ENCODE measurements at regions not wholly inside any gene's neighbourhood (a gene's known extent, or its start where the extent isn't known, plus 50 kb on each side); places are given as distances from the start of the nearest gene placed in this dataset.

DNA sequence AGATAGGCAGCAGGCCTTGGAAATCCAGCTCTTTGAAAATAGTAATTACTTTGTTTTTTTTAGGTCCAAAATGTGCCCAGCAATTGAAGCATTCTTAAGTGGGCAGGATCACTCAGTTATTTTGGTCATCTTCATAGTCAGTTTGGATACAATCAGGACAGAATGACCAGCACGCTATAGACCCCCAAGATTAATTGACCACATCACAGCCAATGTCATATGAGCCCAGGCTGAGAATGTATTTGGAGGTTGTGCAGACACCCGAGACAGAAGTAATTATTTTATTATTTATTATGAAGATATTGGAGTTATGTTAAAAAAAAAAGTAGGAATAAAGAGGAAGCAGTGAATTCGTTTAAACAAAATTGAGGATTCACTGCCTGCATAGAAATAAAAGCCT lies 93.3 kb upstream of the PFKP start:
- DNase-seq: no peak
- H3K4me1 ChIP-seq (ENCODE audit: insufficient read depth, low read length): no peaks in the 10 kb centered on the region
- H3K9me3 Mint-ChIP-seq: no peaks in the 10 kb centered on the region
- H3K27me3 Mint-ChIP-seq: peaks cover 0 to 7% of the 10 kb centered on the region in 2 donors
- H3K27me3 ChIP-seq (ENCODE audit: insufficient read depth, low read length): no peaks in the 10 kb centered on the region
- no peaks in the 10 kb centered on the region for H3K9me3 ChIP-seq (ENCODE audit: control insufficient read depth in 1 of 2, low read length in 2 of 2)
- no peak overlapping the region for H3K4me3 Mint-ChIP-seq
- no peaks in the 10 kb centered on the region for H3K36me3 ChIP-seq (ENCODE audit: insufficient read depth, low read length)
- H3K36me3 Mint-ChIP-seq: no peaks in the 10 kb centered on the region
- ChIA-PET POLR2A (ENCODE audit: partially characterized antibody) (no interaction called here), CTCF (ENCODE audit: partially characterized antibody) (no interaction called here)
- intact Hi-C loops (cut with micrococcal nuclease): no loop called here
- peaks cover 0 to 4% (median 0%) of the 10 kb centered on the region in 4 donors for H3K4me1 Mint-ChIP-seq
- H3K27ac Mint-ChIP-seq: no peak overlapping the region
- no peak overlapping the region for H3K27ac ChIP-seq (ENCODE audit: low read depth, low read length)
- H3K4me3 ChIP-seq (ENCODE audit: low read length in 2 of 2): no peak overlapping the region

DNA sequence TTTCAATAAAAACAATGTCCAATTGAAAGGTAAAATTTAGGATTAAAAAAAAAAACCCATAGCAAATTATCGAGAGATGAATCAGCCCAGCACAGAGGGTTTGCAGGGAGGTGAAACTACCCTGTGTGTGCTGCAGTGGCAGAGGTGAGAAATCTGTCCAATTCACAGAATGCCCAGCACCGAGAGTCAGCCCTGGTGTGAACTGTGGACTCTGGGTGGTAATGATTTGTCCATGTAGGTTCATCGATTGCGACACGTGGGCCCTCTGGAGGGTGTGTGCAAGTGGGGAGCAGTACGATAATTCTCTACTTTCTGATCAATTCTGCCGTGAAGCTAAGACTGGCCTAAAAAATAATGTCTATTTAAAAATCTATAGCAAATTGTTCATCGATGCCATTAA lies 94.5 kb upstream of the PFKP start:
- H3K9me3 Mint-ChIP-seq: no peaks in the 10 kb centered on the region

DNA sequence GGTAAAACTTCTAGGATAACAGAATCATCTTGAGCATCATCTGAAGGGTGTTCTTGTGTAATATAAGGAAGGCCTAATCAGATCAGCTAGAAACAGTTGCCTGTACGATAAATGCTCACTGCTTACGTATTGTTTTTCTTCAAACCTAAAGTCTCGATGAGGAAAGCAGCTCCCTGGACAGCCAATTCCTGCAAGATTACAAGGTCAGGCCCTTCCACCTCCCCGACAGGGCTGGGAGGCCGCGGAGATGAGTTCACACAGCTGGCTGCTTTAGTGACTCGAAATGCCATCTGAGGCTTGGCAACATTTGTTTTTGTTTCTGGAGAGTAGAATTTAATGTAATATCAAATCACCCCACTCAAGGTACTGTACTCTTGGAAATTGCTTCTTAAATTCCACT lies 95.1 kb upstream of the PFKP start:
- Mint-ChIP-seq H3K4me1 (no peaks in the 10 kb centered on the region), H3K27ac (no peak overlapping the region), H3K27me3 (peaks cover 1 to 10% of the 10 kb centered on the region in 2 donors), H3K4me3 (no peak overlapping the region), H3K9me3 (no peaks in the 10 kb centered on the region), H3K36me3 (no peaks in the 10 kb centered on the region)
- intact Hi-C loops (cut with micrococcal nuclease): no loop called here
- Histone ChIP-seq H3K36me3 (ENCODE audit: insufficient read depth, low read length) (no peaks in the 10 kb centered on the region), H3K27me3 (ENCODE audit: insufficient read depth, low read length) (no peaks in the 10 kb centered on the region), H3K27ac (ENCODE audit: low read depth, low read length) (no peak overlapping the region), H3K9me3 (ENCODE audit: control insufficient read depth in 1 of 2, low read length in 2 of 2) (no peaks in the 10 kb centered on the region), H3K4me3 (ENCODE audit: low read length in 2 of 2) (no peak overlapping the region), H3K4me1 (ENCODE audit: insufficient read depth, low read length) (no peaks in the 10 kb centered on the region)
- ChIA-PET POLR2A (ENCODE audit: partially characterized antibody) (no interaction called here), CTCF (ENCODE audit: partially characterized antibody) (no interaction called here)
- no peak for DNase-seq

More for the DNA sequence above, 94.5 kb upstream of the PFKP start:
- ChIA-PET POLR2A (ENCODE audit: partially characterized antibody) (no interaction called here), CTCF (ENCODE audit: partially characterized antibody) (no interaction called here)
- Histone ChIP-seq H3K9me3 (ENCODE audit: control insufficient read depth in 1 of 2, low read length in 2 of 2) (no peaks in the 10 kb centered on the region), H3K4me3 (ENCODE audit: low read length in 2 of 2) (no peak overlapping the region), H3K27ac (ENCODE audit: low read depth, low read length) (no peak overlapping the region), H3K36me3 (ENCODE audit: insufficient read depth, low read length) (no peaks in the 10 kb centered on the region), H3K27me3 (ENCODE audit: insufficient read depth, low read length) (no peaks in the 10 kb centered on the region), H3K4me1 (ENCODE audit: insufficient read depth, low read length) (no peaks in the 10 kb centered on the region)
- Mint-ChIP-seq H3K4me3 (no peak overlapping the region), H3K36me3 (no peaks in the 10 kb centered on the region), H3K27me3 (peaks cover 1 to 10% of the 10 kb centered on the region in 2 donors), H3K4me1 (peaks cover 0 to 1% (median 0%) of the 10 kb centered on the region in 4 donors), H3K27ac (no peak overlapping the region)
- DNase-seq: no peak
- intact Hi-C loops (cut with micrococcal nuclease): no loop called here

DNA sequence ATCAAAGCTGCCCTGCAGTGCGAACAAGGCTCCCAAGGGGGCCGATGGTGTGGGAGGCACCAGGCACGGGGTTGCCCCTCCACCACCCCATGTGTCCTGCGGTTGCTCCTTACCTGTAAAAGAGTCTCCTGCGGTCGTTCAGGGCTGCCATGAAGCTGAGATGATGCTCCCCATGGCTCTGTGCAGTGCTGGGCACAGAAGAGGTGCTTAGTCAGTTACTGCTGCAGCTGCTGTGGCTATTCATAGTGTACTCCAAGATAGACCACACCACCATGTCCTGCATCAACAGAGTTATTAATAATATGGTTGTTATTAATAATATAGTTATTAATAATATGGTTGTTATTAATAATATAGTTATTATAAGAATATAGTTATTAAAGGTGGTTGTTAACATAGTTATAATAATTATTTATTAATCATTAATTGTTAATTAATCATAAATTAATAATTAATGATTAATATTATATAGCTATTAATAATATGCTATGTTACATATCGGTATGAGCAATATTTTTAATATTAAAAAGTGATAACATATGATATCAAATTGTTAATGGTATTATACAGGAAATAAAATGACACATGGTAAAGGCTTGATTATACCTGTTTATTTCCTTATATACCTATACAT lies 97.0 kb upstream of the PFKP start:
- no peak overlapping the region for H3K27ac Mint-ChIP-seq
- no peak overlapping the region for H3K27ac ChIP-seq (ENCODE audit: low read depth, low read length)
- H3K4me3 ChIP-seq (ENCODE audit: low read length in 2 of 2): no peak overlapping the region
- H3K4me3 Mint-ChIP-seq: no peak overlapping the region
- no peak for DNase-seq
- no peaks in the 10 kb centered on the region for H3K4me1 Mint-ChIP-seq
- H3K9me3 ChIP-seq (ENCODE audit: control insufficient read depth in 1 of 2, low read length in 2 of 2): no peaks in the 10 kb centered on the region
- no peaks in the 10 kb centered on the region for H3K4me1 ChIP-seq (ENCODE audit: insufficient read depth, low read length)
- no peaks in the 10 kb centered on the region for H3K36me3 ChIP-seq (ENCODE audit: insufficient read depth, low read length)
- POLR2A ChIA-PET (ENCODE audit: partially characterized antibody): no interaction called here
- H3K27me3 ChIP-seq (ENCODE audit: insufficient read depth, low read length): no peaks in the 10 kb centered on the region
- H3K9me3 Mint-ChIP-seq: peaks cover 0 to 3% (median 0%) of the 10 kb centered on the region in 8 donors
- peaks cover 6 to 14% of the 10 kb centered on the region in 2 donors for H3K27me3 Mint-ChIP-seq
- no peaks in the 10 kb centered on the region for H3K36me3 Mint-ChIP-seq
- CTCF ChIA-PET (ENCODE audit: partially characterized antibody): no interaction called here
- intact Hi-C loops (cut with micrococcal nuclease): no loop called here

DNA sequence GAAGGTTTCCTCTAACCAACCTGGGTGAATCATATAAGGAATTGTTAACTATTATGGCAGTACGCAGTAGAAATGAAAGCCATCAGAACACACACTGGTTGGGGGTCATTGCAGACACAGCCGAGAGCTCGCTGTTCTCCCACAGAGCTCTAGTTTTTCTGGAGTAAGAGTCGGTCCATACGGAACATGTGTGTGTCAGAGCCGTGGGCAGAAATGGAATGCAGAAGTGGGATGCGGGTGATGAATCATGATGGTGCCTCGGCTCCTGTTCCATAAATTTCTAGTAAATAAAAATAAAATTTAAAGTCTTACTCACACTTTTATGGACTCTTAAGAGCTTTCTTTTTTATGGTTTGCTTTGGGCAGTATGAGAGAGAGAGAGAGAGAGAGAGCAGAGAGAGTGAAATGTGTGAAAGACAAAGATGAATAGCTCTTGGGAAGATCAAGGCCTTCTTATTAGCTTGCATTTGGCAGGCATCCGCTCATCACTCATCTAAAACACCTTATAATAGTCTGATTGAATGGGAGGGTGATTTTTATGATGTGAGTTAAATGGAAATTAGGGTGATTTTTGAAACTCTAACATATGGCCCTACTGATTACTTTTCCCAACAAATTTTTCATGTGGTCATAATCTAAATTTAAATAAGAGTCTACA lies 98.8 kb upstream of the PFKP start:
- Histone ChIP-seq H3K4me3 (ENCODE audit: low read length in 2 of 2) (no peak overlapping the region), H3K9me3 (ENCODE audit: control insufficient read depth in 1 of 2, low read length in 2 of 2) (no peaks in the 10 kb centered on the region), H3K36me3 (ENCODE audit: insufficient read depth, low read length) (no peaks in the 10 kb centered on the region), H3K4me1 (ENCODE audit: insufficient read depth, low read length) (no peaks in the 10 kb centered on the region), H3K27ac (ENCODE audit: low read depth, low read length) (no peak overlapping the region), H3K27me3 (ENCODE audit: insufficient read depth, low read length) (no peaks in the 10 kb centered on the region)
- no peaks in the 10 kb centered on the region for H3K36me3 Mint-ChIP-seq
- no peak overlapping the region for H3K4me3 Mint-ChIP-seq
- no peaks in the 10 kb centered on the region for H3K4me1 Mint-ChIP-seq
- intact Hi-C loops (cut with micrococcal nuclease): no loop called here
- H3K27ac Mint-ChIP-seq: no peak overlapping the region
- no peak for DNase-seq
- ChIA-PET POLR2A (ENCODE audit: partially characterized antibody) (no interaction called here), CTCF (ENCODE audit: partially characterized antibody) (no interaction called here)
- H3K9me3 Mint-ChIP-seq: peaks cover 0 to 4% (median 0%) of the 10 kb centered on the region in 8 donors
- H3K27me3 Mint-ChIP-seq: peaks cover 10 to 15% of the 10 kb centered on the region in 2 donors

DNA sequence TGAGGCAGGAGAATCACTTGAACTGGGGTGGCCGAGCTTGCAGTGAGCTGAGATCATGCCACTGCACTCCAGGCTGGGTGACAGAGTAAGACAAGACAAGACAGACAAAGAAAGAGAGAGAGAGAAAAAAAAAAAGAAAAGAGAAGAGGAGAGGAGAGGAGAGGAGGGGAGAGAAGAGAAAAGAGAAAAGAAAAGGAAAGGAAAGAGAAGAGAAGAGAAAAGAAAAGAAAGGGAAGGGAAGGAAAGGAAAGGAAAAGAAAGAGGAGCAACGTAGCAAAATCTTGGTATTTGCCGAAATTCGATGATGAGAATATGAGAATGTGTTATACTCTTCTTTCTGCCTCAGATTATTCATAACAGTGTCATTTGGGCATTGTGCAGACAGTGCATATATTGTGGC lies 101.2 kb upstream of the PFKP start:
- H3K4me3 ChIP-seq (ENCODE audit: low read length in 2 of 2): no peak overlapping the region
- H3K9me3 ChIP-seq (ENCODE audit: control insufficient read depth in 1 of 2, low read length in 2 of 2): no peaks in the 10 kb centered on the region
- H3K4me3 Mint-ChIP-seq: no peak overlapping the region
- intact Hi-C loops (cut with micrococcal nuclease): no loop called here
- H3K36me3 Mint-ChIP-seq: no peaks in the 10 kb centered on the region
- H3K27ac ChIP-seq (ENCODE audit: low read depth, low read length): no peak overlapping the region
- ChIA-PET POLR2A (ENCODE audit: partially characterized antibody) (no interaction called here), CTCF (ENCODE audit: partially characterized antibody) (no interaction called here)
- no peaks in the 10 kb centered on the region for H3K4me1 Mint-ChIP-seq
- H3K4me1 ChIP-seq (ENCODE audit: insufficient read depth, low read length): no peaks in the 10 kb centered on the region
- H3K27me3 Mint-ChIP-seq: peaks cover 11 to 16% of the 10 kb centered on the region in 2 donors
- H3K36me3 ChIP-seq (ENCODE audit: insufficient read depth, low read length): no peaks in the 10 kb centered on the region
- H3K27ac Mint-ChIP-seq: no peak overlapping the region
- DNase-seq: no peak
- H3K9me3 Mint-ChIP-seq: peaks cover 0 to 5% (median 0%) of the 10 kb centered on the region in 8 donors
- H3K27me3 ChIP-seq (ENCODE audit: insufficient read depth, low read length): no peaks in the 10 kb centered on the region

DNA sequence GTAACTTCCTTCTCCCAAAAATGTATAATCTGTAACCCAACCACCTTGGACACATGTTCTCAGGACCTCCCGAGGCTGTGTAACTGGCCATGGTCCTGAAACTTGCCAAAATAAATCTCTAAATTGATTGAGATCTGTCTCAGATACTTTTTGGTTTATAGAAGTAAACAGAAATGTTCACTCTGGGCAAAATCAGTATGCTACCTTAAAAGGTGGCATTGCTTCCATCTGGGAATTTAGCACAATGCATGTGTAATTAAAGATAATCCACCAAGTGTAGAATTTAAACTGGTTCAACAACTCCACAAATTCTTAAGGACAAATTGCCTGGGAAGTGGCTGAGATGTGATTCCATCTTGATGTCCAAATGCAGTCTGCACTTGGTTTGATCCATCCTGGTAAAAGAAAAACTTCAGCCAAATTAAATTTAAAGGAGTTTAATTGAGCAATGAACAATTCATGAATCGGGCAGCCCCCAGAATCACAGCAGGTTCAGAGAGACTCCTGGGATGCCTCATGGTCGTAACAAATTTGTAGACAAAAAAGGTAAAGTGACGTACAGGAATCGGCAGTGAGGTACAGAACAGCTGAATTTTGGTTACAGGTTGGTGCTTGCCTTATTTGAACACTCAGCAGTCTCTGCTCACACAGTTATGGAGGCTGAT lies 102.6 kb upstream of the PFKP start:
- Histone ChIP-seq H3K36me3 (ENCODE audit: insufficient read depth, low read length) (no peaks in the 10 kb centered on the region), H3K4me1 (ENCODE audit: insufficient read depth, low read length) (no peaks in the 10 kb centered on the region), H3K4me3 (ENCODE audit: low read length in 2 of 2) (no peak overlapping the region), H3K27ac (ENCODE audit: low read depth, low read length) (no peak overlapping the region), H3K9me3 (ENCODE audit: control insufficient read depth in 1 of 2, low read length in 2 of 2) (no peaks in the 10 kb centered on the region), H3K27me3 (ENCODE audit: insufficient read depth, low read length) (no peaks in the 10 kb centered on the region)
- Mint-ChIP-seq H3K36me3 (no peaks in the 10 kb centered on the region), H3K9me3 (peaks cover 0 to 6% (median under 1%) of the 10 kb centered on the region in 8 donors), H3K4me3 (no peak overlapping the region), H3K27ac (no peak overlapping the region), H3K4me1 (no peaks in the 10 kb centered on the region), H3K27me3 (peaks cover 14 to 16% of the 10 kb centered on the region in 2 donors)
- ChIA-PET CTCF (ENCODE audit: partially characterized antibody) (no interaction called here), POLR2A (ENCODE audit: partially characterized antibody) (no interaction called here)
- no peak for DNase-seq
- intact Hi-C loops (cut with micrococcal nuclease): no loop called here
